Superior temporal gyrus (tissue), 1 donor: ENCODE measurements at regions not wholly inside any gene's neighbourhood (a gene's known extent, or its start where the extent isn't known, plus 50 kb on each side); places are given as distances from the start of the nearest gene placed in this dataset.
"Not testable (repeated sequence)": the region's sequence is repeated elsewhere in the genome, so short reads cannot be mapped to it uniquely, and the experiment has no call there.

Experiments
- DNase-seq: peaks from one replicate; pipeline ENCODE4 v3.0.0-alpha.2; 2016; ENCODE audit errors: extremely low spot score

- not testable (repeated sequence) for DNase-seq
Observed at GRCh38 chr10:22079921-22080320, 76.4 kb upstream of the DNAJC1 start.

- no peak for DNase-seq
Observed at GRCh38 chr10:22071332-22071731, 67.8 kb upstream of the DNAJC1 start.

GRCh38 chr10:22067091-22067490, 63.6 kb upstream of the DNAJC1 start:
- DNase-seq: no peak

- DNase-seq: not testable (repeated sequence)
Observed at GRCh38 chr10:22060984-22061383, 57.5 kb upstream of the DNAJC1 start.

GRCh38 chr10:22058201-22058600, 54.7 kb upstream of the DNAJC1 start:
- DNase-seq: no peak

GRCh38 chr10:22054961-22055360, 51.4 kb upstream of the DNAJC1 start:
- DNase-seq: no peak
